HG03571 (cell line): ENCODE measurements at regions not wholly inside any gene's neighbourhood (a gene's known extent, or its start where the extent isn't known, plus 50 kb on each side); places are given as distances from the start of the nearest gene placed in this dataset.
A peak's percentile ranks its signal among the peaks of the same experiment; 100 is the strongest.
"Not testable (repeated sequence)": the region's sequence is repeated elsewhere in the genome, so short reads cannot be mapped to it uniquely, and the experiment has no call there.

Source experiments
- ATAC-seq: cut with Tn5 transposase; IDR thresholded peaks from one replicate; pipeline ENCODE4 v1.9.1; 2021; ENCODE audit not compliant: unreplicated experiment

DNA sequence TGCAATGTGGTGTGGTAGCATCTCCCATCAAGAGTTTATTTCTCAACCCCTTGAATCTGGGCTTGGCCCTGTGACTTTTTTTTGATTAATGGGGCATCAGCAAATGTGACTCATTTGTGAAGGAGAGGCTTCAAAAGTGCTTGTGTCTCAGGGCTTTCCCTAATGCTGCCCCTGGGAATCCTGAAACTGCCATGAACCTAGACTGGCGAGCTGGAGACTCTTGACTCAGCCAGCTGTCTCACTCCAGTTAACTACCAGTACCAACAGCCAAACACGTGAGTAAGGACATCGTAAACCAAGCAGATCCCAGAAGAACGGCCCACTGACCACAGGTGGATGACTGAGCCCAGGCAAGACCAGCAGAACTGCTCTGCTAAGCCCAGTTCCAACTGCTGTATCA is 72.8 kb upstream of the ADTRP start:
- no peak for ATAC-seq

DNA sequence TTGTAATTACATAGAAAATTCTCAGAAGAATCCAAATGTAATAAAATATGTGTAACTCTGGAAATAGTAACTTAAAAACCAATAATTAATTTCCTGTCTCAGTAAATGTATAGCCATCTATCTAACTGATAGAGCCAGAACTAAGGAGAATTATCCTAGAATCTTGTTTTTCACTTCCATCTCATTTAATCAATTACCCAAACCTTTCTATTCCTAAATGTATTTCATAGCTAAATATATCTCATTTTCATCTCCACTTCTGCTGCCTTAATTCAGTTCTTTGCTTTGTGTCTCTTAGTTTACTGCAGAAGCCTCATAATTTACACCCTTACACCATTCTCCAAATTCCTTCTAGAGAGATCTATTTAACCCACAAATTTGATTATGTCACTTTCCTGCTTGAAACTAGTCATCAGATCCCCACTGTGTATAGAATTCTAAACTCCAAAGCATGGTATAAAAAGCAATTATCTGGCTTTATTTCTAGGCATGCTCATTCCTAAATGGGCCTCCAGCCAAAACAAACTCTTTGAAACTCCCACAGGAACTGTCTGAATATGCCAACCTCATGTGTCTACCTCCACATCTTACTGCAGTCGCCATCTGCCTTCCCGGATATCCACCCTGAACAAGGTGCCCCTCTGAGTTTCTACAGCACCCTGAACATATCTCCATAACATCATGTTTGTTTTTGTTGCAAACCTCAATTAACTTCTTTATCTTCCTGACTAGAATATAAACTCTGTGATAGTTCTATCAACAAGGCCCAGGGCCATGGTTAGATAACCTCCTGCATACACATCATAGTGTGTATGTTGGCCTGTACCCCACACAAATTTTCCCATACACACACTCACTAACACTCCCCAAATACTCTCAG is 70.5 kb upstream of the ADTRP start:
- no peak for ATAC-seq

DNA sequence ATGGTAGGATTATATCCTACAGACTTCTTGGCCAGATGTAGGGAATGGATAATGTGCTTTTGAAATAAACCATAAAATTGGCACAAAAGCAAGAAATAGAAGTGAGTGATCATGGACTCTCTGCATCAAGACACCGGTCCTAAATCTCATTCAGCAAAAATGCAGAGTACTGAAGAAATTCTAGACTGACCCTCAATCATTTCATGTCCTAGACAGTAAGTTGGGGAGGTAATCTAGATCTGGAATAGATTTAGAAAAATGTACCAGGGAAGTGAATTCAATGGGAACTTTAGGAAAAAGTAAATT is 69.7 kb upstream of the ADTRP start:
- no peak for ATAC-seq

DNA sequence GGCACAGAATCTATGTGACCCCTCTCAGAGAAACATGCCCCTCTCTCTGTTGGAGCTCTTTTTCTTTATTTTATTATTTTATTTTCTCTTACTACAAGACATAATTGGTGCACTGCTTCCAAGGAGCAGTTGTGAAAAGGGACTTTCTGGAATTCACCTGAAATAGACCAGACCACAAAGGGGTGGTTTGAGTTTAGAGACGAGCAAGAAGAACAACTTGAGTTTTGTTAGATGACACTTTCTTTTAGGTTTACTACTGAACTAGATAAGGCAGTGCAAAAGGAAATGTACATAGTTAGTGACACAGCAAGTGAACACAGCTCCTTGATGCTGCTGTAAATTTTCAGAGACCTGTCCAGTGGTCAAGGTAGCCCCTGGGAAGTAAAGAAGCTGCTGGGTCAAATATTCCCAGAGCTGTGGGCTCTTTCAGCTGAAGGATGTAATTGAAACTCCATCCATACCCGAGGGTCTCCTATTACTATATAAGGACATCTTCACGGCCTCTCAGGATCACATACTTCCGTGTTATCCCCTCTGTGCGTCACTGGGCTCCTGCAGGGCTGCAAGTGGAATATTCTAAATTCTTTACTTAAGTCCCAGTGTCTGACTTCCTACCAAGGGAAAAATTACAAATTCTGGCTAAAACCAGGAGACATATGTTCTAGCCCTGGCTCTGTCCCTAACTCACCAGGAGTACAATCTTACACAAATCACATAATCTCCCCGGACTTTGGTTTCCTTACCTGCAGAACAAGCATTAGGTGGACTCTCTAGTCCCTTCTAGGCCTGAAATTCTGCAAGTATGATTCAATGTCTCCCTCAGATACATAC is 69.1 kb upstream of the ADTRP start:
- ATAC-seq, result no peak

DNA sequence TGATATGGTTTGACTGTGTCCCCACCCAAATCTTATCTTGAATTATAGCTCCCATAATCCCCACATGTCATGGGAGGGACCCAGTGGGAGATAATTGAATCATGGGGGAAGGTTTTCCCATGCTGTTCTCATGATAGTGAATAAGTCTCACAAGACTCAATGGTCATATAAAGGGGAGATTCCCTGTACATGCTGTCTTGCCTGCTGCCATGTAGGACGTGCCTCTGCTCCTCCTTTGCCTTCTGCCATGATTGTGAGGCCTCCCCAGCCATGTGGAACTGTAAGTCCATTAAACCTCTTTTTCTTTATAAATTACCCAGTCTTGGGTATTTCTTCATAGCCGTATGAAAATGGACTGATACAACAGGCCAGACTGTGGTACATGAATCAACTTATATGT is 68.5 kb upstream of the ADTRP start:
- not testable (repeated sequence) for ATAC-seq

DNA sequence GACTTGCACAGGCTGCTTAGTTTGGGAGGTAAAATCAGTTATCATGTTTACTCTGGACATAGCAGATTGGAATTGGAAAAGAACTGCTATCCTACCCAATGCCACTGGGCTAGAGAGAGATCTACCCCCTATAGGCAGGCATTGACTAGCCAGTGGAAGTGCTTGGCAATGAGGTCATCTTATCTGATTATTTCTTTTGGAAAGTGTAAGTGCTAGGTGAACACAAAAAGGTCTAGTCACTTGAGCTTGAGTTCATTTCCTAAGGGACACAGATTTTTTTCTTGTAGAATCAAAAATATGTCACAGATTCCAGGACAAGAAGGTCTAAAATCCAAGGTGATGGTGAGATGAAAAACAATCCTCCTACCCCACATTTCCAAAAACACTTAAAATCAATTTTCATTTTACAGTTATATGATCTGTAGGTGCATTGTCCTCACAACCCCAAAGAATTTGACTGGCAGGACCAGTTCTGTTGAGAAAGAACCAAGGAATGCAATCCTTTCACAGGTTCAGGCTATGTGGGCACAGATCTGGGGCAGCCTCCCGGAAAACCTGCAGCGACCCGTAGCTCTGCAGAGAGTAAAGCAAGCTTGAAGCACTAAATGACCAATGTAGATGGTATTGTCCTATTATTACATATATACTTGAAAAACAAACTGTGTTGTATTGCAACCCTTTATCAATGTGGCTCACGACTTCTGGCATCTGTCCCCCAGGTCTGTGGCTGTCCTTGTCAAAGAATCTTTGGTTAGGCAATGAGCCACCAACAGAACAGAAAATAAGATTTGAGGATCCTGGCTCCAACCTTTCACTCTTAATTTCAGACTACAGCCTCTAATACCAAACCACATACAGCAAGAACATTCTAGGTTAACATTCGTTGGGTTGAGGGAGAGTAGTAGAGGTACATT is 67.3 kb upstream of the ADTRP start:
- no peak for ATAC-seq

DNA sequence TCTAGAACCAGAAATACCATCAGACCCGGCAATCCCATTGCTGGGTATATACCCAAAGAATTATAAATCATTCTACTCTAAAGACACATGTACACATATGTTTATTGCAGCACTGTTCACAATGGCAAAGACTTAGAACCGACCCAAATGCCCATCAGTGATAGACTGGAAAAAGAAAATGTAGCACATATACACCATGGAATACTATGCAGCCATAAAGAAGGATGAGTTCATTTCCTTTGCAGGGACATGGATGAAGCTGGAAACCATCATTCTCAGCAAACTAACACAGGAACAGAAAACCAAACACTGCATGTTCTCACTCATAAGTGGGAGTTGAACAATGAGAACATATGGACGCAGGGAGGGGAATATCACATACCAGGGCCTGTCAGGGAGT is 64.2 kb upstream of the ADTRP start:
- not testable (repeated sequence) for ATAC-seq

DNA sequence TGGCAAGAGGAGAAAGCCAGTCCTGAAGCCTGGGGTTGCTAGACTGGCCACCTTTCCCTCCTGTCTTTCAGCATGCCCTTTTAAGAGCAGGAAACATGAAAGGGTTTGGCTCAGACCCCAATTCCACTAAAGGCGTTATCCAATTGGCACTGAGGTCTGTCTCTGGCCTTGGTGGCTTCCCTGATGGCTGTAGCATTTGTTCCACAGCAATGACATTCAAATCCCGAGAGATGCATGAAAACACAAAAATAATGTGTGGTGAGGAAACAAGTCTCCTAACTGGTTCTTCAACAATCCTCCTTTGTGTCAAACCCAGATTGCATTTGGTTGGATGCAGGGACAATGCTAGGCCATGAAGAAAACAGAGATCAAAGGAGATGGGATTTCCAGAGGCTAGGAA is 56.5 kb upstream of the ADTRP start:
- ATAC-seq, result no peak

DNA sequence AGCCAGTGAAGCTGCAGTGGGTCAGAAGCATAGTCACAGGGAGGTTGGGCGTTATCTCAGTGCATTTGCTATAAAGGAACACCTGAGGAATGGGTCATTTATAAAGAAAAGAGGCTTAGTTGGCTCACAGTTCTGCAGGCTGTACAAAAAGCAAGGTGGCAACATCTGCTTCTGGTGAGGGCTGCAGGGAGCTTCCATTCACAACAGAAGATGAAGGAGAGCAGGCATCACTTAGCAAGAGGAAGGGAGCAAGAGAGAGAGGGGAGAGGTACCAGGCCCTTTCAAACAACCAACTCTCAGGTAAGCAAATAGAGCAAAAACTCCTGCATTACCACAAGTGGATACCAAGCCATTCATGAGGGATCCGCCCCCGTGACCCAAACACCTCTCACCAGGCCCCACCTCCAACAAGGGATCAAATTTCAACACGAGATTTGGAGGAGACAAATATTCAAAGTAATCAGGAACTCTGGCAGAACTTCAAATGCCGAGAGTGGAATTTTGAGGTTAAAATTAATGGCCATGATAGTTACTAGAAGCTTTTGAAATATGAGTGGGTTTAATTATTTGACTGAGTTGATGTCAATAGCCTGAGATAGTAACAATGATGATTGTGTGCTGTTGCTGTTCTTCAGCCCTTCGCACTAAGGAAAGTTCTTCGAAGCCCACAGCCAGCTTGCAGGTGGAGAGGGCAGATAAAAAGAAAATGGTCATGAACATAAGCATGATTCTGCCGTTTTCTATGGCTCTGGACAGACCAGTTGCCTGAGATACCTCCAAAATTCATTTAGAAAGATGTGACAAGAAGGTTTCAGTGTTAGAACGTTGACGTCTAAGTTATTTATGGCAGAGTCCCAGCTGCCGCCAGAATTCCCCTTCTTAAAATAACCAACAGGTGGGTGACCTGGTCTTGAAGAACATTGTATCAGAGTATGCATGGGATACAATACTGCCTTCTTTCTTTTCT is 55.3 kb upstream of the ADTRP start:
- peak; percentile 72 for ATAC-seq

DNA sequence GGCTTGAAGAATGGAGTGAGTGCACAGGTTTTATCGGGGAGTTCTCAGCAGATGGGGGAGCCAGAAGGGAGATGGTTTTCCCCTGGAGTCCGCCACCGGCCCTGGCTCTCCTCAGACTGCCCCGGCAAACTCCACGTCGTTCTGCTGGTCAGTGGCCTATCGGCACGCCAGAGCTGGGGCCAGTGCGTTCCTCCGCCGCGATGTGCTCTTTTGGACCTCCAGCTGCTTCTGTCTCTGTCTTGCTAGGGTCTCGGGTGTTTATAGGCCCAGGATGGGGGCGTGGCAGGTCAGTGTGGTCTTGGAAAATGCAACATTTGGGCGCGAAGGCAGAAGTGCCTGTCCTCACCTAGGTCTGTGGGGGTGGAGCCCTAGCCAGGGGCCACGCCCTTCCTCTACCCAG is 53.0 kb upstream of the ADTRP start:
- no peak for ATAC-seq

DNA sequence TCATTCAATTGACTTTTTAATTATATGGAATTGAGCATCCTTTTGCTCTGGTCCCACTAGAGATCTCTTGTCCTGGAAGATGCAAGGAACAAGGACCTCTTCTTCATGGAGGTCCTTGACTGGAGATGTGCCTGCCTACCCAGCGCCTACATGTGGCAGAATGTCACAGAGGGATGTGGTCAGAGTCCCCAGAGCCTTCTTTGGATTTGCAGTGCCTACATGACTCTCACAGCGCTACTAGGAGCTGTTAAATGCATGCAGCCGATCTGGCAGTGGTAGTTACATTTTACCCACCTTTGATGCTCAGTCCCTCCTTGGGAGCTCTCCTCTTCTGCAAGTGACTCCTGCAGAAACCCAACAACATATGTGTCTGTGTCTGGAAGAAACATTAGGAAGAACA is 51.9 kb upstream of the ADTRP start:
- ATAC-seq, result no peak

DNA sequence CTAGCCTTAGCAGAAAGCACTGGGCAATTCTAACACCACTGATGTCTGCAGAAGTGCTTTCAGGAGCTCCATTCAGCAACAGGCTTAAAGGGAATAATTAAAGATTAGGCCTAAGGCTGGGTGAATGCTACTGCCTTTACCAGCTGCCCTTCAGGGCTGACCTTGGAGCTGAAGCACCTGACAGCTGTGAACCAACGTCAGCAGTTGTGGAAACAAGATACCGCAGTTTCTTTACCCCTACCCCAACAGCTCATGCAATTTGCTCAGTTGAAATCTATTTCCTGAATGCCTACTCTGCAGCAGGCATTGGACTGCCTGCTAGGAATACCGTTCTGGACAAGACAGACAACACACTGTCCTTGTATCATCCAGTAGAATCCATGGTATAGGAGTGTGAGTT is 51.5 kb upstream of the ADTRP start:
- no peak for ATAC-seq

DNA sequence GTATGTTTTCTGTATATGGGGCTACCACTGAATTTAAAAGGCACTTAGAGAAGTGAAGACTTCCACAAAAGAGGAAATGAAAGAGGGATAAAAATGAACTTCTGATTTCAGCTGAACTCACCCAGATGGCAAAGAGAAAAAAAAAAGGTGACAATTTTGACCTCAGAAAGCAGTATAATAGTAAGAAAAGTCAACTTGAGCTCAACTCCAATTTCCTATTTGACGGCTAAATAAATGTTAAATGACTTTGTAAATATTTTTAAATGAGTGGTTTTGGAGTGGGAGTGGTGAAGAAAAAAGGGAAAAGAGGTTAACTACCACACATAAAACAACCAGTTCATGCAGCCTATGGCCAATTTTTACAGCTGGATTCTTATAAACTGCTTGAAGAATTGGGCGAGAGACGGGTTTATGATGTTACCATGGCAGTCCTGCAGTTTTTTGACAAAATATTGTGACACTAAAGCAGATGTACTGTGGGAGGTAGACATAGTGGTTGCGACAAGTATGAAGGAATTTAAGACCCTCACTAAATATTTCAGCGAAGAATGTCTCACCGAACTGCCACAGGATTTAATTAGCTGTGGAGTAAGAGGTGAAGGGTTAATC is 49.8 kb upstream of the ADTRP start:
- no peak for ATAC-seq
